Type B pancreatic cell (in vitro differentiated cells): ENCODE measurements at regions not wholly inside any gene's neighbourhood (a gene's known extent, or its start where the extent isn't known, plus 50 kb on each side); places are given as distances from the start of the nearest gene placed in this dataset.

Source experiments
- DNase-seq: peaks from one replicate; pipeline ENCODE4 v3.0.0; 2021; ENCODE audit warnings: mixed read lengths; ENCODE audit not compliant: unreplicated experiment; ENCODE audit errors: extremely low spot score
- H3K27ac Mint-ChIP-seq: 2 replicates; pipeline ENCODE4 v1.8.0; 2021; ENCODE audit warnings: mild to moderate bottlenecking, mixed read lengths
- H3K27me3 Mint-ChIP-seq: 2 replicates; pipeline ENCODE4 v1.8.0; 2021; ENCODE audit warnings: mixed read lengths
- H3K36me3 Mint-ChIP-seq: 2 replicates; pipeline ENCODE4 v1.8.0; 2021; ENCODE audit warnings: mixed read lengths
- H3K4me1 Mint-ChIP-seq: one replicate; pipeline ENCODE4 v1.8.0; 2021; ENCODE audit warnings: mixed read lengths; ENCODE audit not compliant: unreplicated experiment
- H3K4me3 Mint-ChIP-seq: 2 replicates; pipeline ENCODE4 v1.8.0; 2021; ENCODE audit warnings: mild to moderate bottlenecking, mixed read lengths
- H3K9me3 Mint-ChIP-seq: 2 replicates; pipeline ENCODE4 v1.8.0; 2021; ENCODE audit warnings: mixed read lengths
- CTCF ChIP-seq: fragments of 200-600 bp; sonication (generic); conservative IDR thresholded peaks from 2 replicates; pipeline ENCODE4 v1.5.0; 2021; ENCODE audit warnings: antibody characterized with exemption, mild to moderate bottlenecking

- H3K9me3 Mint-ChIP-seq = peaks cover 6% of the 10 kb centered on the region
- no peaks in the 10 kb centered on the region for H3K4me1 Mint-ChIP-seq
- no peak overlapping the region for H3K27ac Mint-ChIP-seq
- H3K4me3 Mint-ChIP-seq = no peak overlapping the region
- H3K36me3 Mint-ChIP-seq = no peaks in the 10 kb centered on the region
- no peaks in the 10 kb centered on the region for H3K27me3 Mint-ChIP-seq
- TF ChIP-seq CTCF = no peak
- DNase-seq = no peak
Observed at GRCh38 chr18:27274901-27275300, 89.8 kb upstream of the CHST9 start.

GRCh38 chr18:27270508-27270907 is 85.4 kb upstream of the CHST9 start:
- Mint-ChIP-seq H3K36me3 (no peaks in the 10 kb centered on the region), H3K27me3 (no peaks in the 10 kb centered on the region), H3K9me3 (peaks cover 11% of the 10 kb centered on the region), H3K27ac (no peak overlapping the region), H3K4me3 (no peak overlapping the region), H3K4me1 (no peaks in the 10 kb centered on the region)
- no peak for DNase-seq
- no peak for TF ChIP-seq CTCF

GRCh38 chr18:27263369-27263768 is 78.3 kb upstream of the CHST9 start:
- no peaks in the 10 kb centered on the region for H3K4me1 Mint-ChIP-seq
- H3K9me3 Mint-ChIP-seq = peaks cover 14% of the 10 kb centered on the region
- no peak overlapping the region for H3K27ac Mint-ChIP-seq
- H3K4me3 Mint-ChIP-seq = no peak overlapping the region
- TF ChIP-seq CTCF = no peak
- H3K36me3 Mint-ChIP-seq = peaks cover 4% of the 10 kb centered on the region
- no peak for DNase-seq
- no peaks in the 10 kb centered on the region for H3K27me3 Mint-ChIP-seq

- no peaks in the 10 kb centered on the region for H3K4me1 Mint-ChIP-seq
- TF ChIP-seq CTCF = no peak
- DNase-seq = no peak
- no peak overlapping the region for H3K4me3 Mint-ChIP-seq
- peaks cover 4% of the 10 kb centered on the region for H3K36me3 Mint-ChIP-seq
- H3K9me3 Mint-ChIP-seq = peaks cover 13% of the 10 kb centered on the region
- no peaks in the 10 kb centered on the region for H3K27me3 Mint-ChIP-seq
- H3K27ac Mint-ChIP-seq = no peak overlapping the region
Observed at GRCh38 chr18:27261769-27262549, 76.9 kb upstream of the CHST9 start.

GRCh38 chr18:27253571-27253970 is 68.5 kb upstream of the CHST9 start:
- no peaks in the 10 kb centered on the region for H3K36me3 Mint-ChIP-seq
- no peak overlapping the region for H3K27ac Mint-ChIP-seq
- H3K4me1 Mint-ChIP-seq = peaks cover 5% of the 10 kb centered on the region
- TF ChIP-seq CTCF = no peak
- no peak overlapping the region for H3K4me3 Mint-ChIP-seq
- no peak for DNase-seq
- H3K9me3 Mint-ChIP-seq = no peaks in the 10 kb centered on the region
- H3K27me3 Mint-ChIP-seq = peaks cover 15% of the 10 kb centered on the region
